DOHH2 (cell line): ENCODE measurements at regions not wholly inside any gene's neighbourhood (a gene's known extent, or its start where the extent isn't known, plus 50 kb on each side); places are given as distances from the start of the nearest gene placed in this dataset.

Experiments
- H3F3A ChIP-seq: fragments of 200-600 bp; sonication (generic), shearing (Covaris generic); 2 replicates; pipeline ENCODE4 v1.6.0; 2016; ENCODE audit warnings: antibody characterized with exemption, mild to moderate bottlenecking; ENCODE audit not compliant: control insufficient read depth, insufficient read depth
- H3K27ac ChIP-seq: fragments of 200-600 bp; sonication (generic); 2 replicates; pipeline ENCODE4 v1.5.1; 2014; ENCODE audit warnings: low read depth, mild to moderate bottlenecking, low read length, moderate library complexity
- H3K27me3 ChIP-seq: fragments of 200-600 bp; sonication (generic); 2 replicates; pipeline ENCODE4 v1.6.1; 2014; ENCODE audit warnings: mild to moderate bottlenecking, low read length, mixed read lengths; ENCODE audit not compliant: control insufficient read depth
- H3K36me3 ChIP-seq: fragments of 200-600 bp; sonication (generic); 2 replicates; pipeline ENCODE4 v1.6.1; 2014; ENCODE audit warnings: mild to moderate bottlenecking, low read length, moderate library complexity, mixed read lengths; ENCODE audit not compliant: control insufficient read depth
- H3K4me1 ChIP-seq: fragments of 200-600 bp; sonication (generic); 2 replicates; pipeline ENCODE4 v1.6.1; 2014; ENCODE audit warnings: mild to moderate bottlenecking, low read length, mixed read lengths; ENCODE audit not compliant: control insufficient read depth
- H3K4me2 ChIP-seq: fragments of 200-600 bp; sonication (generic); 2 replicates; pipeline ENCODE4 v1.6.0; 2014; ENCODE audit warnings: mild to moderate bottlenecking, low read length, moderate library complexity
- H3K4me3 ChIP-seq: fragments of 200-600 bp; sonication (generic); 2 replicates; pipeline ENCODE4 v1.5.1; 2014; ENCODE audit warnings: mild to moderate bottlenecking, low read length, mixed read lengths
- H3K79me2 ChIP-seq: fragments of 200-600 bp; sonication (generic); 2 replicates; pipeline ENCODE4 v1.6.1; 2014; ENCODE audit warnings: mild to moderate bottlenecking, low read length, mixed read lengths; ENCODE audit not compliant: control insufficient read depth
- H3K9me2 ChIP-seq: fragments of 200-600 bp; sonication (generic); replicated peaks from 2 replicates; pipeline ENCODE4 v1.6.1; 2014; ENCODE audit warnings: mild to moderate bottlenecking, low read length, mixed read lengths; ENCODE audit not compliant: control insufficient read depth
- H3K9me3 ChIP-seq: fragments of 200-600 bp; sonication (generic); 2 replicates; pipeline ENCODE4 v1.6.1; 2014; ENCODE audit warnings: antibody characterized with exemption, low read length, mixed read lengths; ENCODE audit not compliant: control insufficient read depth, insufficient read depth
- H4K20me1 ChIP-seq: fragments of 200-600 bp; sonication (generic); 2 replicates; pipeline ENCODE4 v1.6.0; 2014; ENCODE audit warnings: low read depth, mild to moderate bottlenecking, antibody characterized with exemption, low read length, moderate library complexity; ENCODE audit not compliant: control insufficient read depth, insufficient read depth
- CTCF ChIP-seq: fragments of 200-600 bp; sonication (generic); IDR thresholded peaks from one replicate; pipeline ENCODE4 v1.5.1; 2014; ENCODE audit warnings: antibody characterized with exemption, mild to moderate bottlenecking, low read depth, low read length; ENCODE audit not compliant: poor library complexity, severe bottlenecking
- EZH2phosphoT487 ChIP-seq: fragments of 200-600 bp; sonication (generic); IDR thresholded peaks from 2 replicates; pipeline ENCODE4 v1.6.1; 2017; ENCODE audit warnings: borderline replicate concordance, mild to moderate bottlenecking, antibody characterized with exemption, low read length, moderate library complexity, mixed read lengths

- Histone ChIP-seq H4K20me1 (no peaks in the 10 kb centered on the region; the same call in 1 of the 2 replicates), H3F3A (no peaks in the 10 kb centered on the region), H3K9me3 (no peaks in the 10 kb centered on the region), H3K4me1 (no peaks in the 10 kb centered on the region), H3K4me2 (no peak overlapping the region), H3K4me3 (no peak overlapping the region), H3K36me3 (no peaks in the 10 kb centered on the region), H3K9me2 (no peaks in the 10 kb centered on the region), H3K27me3 (no peaks in the 10 kb centered on the region), H3K27ac (no peak overlapping the region), H3K79me2 (no peaks in the 10 kb centered on the region)
- no peak for TF ChIP-seq EZH2phosphoT487
- TF ChIP-seq CTCF = no peak
Observed at GRCh38 chr3:72571638-72572114, 276.6 kb downstream of the SHQ1 start.

- Histone ChIP-seq H3K9me3 (no peaks in the 10 kb centered on the region), H4K20me1 (no peaks in the 10 kb centered on the region; the same call in 1 of the 2 replicates), H3K4me3 (no peak overlapping the region), H3K36me3 (no peaks in the 10 kb centered on the region), H3F3A (no peaks in the 10 kb centered on the region), H3K27me3 (no peaks in the 10 kb centered on the region), H3K79me2 (no peaks in the 10 kb centered on the region), H3K4me1 (no peaks in the 10 kb centered on the region), H3K9me2 (no peaks in the 10 kb centered on the region), H3K27ac (no peak overlapping the region), H3K4me2 (no peak overlapping the region)
- no peak for TF ChIP-seq CTCF
- no peak for TF ChIP-seq EZH2phosphoT487
Observed at GRCh38 chr3:72571052-72571451, 277.2 kb downstream of the SHQ1 start.

GRCh38 chr3:72569754-72570440, 278.3 kb downstream of the SHQ1 start:
- H3K27ac ChIP-seq = no peak overlapping the region
- TF ChIP-seq EZH2phosphoT487 (no peak), CTCF (no peak)
- H3K27me3 ChIP-seq = 0 out of 2 replicates have a peak, but pooled peaks cover 2% of the 10 kb centered on the region
- H3K4me2 ChIP-seq = no peak overlapping the region
- H3K4me3 ChIP-seq = no peak overlapping the region
- H3F3A ChIP-seq = no peaks in the 10 kb centered on the region
- no peaks in the 10 kb centered on the region for H3K9me3 ChIP-seq
- no peaks in the 10 kb centered on the region for H3K36me3 ChIP-seq
- H4K20me1 ChIP-seq = no peaks in the 10 kb centered on the region; the same call in 1 of the 2 replicates
- H3K4me1 ChIP-seq = no peaks in the 10 kb centered on the region
- no peaks in the 10 kb centered on the region for H3K79me2 ChIP-seq
- no peaks in the 10 kb centered on the region for H3K9me2 ChIP-seq
